ENCODE measurements at regions not wholly inside any gene's neighbourhood (a gene's known extent, or its start where the extent isn't known, plus 50 kb on each side); places are given as distances from the start of the nearest gene placed in this dataset.

DNA sequence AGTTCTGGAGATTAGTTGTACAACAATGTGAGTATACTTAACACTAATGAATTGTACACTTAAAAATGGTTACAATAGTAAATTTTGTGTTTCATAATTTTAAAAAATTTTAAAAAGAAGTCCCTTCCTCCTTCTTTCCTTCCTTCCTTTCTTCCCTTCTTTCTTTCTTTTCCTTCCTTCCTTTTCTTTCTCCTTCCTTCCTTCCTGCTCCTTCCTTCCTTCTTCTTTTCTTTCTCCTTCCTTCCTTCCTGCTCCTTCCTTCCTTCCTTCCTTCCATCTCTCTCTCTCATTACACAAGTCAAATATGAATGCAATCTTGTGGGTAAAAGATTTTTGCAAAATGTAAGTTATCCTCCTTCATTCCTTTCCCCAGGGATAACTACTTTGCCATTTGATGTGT lies 97.1 kb upstream of the TBCA start:
- Histone ChIP-seq H3K27me3 (ENCODE audit: control insufficient read depth in 1 of 2, insufficient read depth in 2 of 2, low read length in 2 of 2) (no peaks in the 10 kb centered on the region), H3K36me3 (ENCODE audit: control insufficient read depth in 1 of 2, insufficient read depth in 2 of 2, low read length in 2 of 2) (no peaks in the 10 kb centered on the region), H3K27ac (ENCODE audit: low read depth, low read length) (no peak overlapping the region), H3K4me1 (ENCODE audit: control insufficient read depth in 1 of 2, insufficient read depth in 2 of 2, low read length in 2 of 2) (no peaks in the 10 kb centered on the region), H3K4me3 (ENCODE audit: low read depth in 1 of 2, low read length in 2 of 2) (no peak overlapping the region), H3K9me3 (ENCODE audit: control insufficient read depth in 1 of 2, low read length in 2 of 2) (no peaks in the 10 kb centered on the region), H3K9ac (ENCODE audit: low read depth in 1 of 2, low read length in 2 of 2) (no peak overlapping the region)

- Histone ChIP-seq H3K9ac (ENCODE audit: low read depth in 1 of 2, low read length in 2 of 2) (no peak overlapping the region), H3K27ac (ENCODE audit: low read depth, low read length) (no peak overlapping the region), H3K27me3 (ENCODE audit: control insufficient read depth in 1 of 2, insufficient read depth in 2 of 2, low read length in 2 of 2) (no peaks in the 10 kb centered on the region), H3K4me3 (ENCODE audit: low read depth in 1 of 2, low read length in 2 of 2) (no peak overlapping the region), H3K9me3 (ENCODE audit: control insufficient read depth in 1 of 2, low read length in 2 of 2) (no peaks in the 10 kb centered on the region), H3K36me3 (ENCODE audit: control insufficient read depth in 1 of 2, insufficient read depth in 2 of 2, low read length in 2 of 2) (no peaks in the 10 kb centered on the region), H3K4me1 (ENCODE audit: control insufficient read depth in 1 of 2, insufficient read depth in 2 of 2, low read length in 2 of 2) (no peaks in the 10 kb centered on the region)
These were observed 95.8 kb upstream of the TBCA start for GRCh38 chr5:77871946-77872345.

DNA sequence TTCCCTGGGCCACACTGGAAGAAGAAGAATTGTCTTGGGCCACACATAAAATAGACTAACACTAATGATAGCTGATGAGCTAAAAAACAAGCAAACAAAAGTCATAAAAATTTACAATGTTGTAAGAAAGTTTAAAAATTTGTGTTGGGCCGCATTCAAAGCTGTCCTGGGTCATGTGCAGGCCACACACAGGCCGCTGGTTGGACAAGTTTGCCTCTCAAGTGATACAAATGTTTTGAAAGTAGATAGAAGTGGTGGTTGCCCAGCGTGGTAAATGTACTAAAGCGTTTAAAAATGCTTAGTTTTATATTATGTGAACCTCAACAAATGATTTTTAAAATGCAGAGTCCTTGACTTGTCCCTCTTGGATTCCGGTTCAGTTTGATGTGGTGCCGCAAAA lies 94.9 kb upstream of the TBCA start:
- no peaks in the 10 kb centered on the region for H3K9me3 ChIP-seq (ENCODE audit: control insufficient read depth in 1 of 2, low read length in 2 of 2)
- H3K9ac ChIP-seq (ENCODE audit: low read depth in 1 of 2, low read length in 2 of 2): no peak overlapping the region
- no peak overlapping the region for H3K27ac ChIP-seq (ENCODE audit: low read depth, low read length)

DNA sequence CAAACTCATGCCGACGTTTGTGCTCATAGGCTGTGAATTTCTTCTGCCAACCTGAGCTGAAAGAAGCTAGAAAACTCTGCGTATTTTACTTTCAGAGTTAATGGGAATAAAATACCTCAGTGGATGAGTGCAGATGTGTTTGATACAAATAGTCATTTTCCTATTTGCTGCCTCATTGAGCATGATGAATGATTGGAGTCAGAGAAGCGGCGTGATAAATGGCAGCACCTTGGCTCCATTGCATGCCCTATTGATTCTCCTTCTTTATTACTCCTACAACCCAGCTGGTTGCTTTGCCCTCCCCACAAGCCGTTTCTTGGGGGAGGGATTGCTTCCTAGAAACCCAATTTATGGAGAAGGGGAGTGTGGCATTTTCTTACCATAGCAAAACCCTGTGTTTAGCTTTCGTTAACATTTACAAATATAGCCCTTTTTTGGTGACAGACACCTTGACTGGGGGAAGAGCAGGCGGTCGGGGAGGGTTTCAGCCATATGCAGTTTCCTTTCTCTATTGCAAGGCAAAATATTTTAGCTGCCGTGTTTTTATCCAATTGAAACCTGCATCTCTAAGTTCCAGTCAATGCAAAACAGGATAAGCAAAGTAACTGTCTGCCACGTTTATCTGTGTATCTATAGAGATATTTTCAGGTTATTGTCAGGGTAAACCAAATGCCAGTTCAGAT lies 93.1 kb upstream of the TBCA start:
- no peaks in the 10 kb centered on the region for H3K27me3 ChIP-seq (ENCODE audit: control insufficient read depth in 1 of 2, insufficient read depth in 2 of 2, low read length in 2 of 2)
- no peak overlapping the region for H3K4me3 ChIP-seq (ENCODE audit: low read depth in 1 of 2, low read length in 2 of 2)
- H3K9ac ChIP-seq (ENCODE audit: low read depth in 1 of 2, low read length in 2 of 2): no peak overlapping the region
- no peaks in the 10 kb centered on the region for H3K36me3 ChIP-seq (ENCODE audit: control insufficient read depth in 1 of 2, insufficient read depth in 2 of 2, low read length in 2 of 2)
- H3K9me3 ChIP-seq (ENCODE audit: control insufficient read depth in 1 of 2, low read length in 2 of 2): no peaks in the 10 kb centered on the region
- no peak overlapping the region for H3K27ac ChIP-seq (ENCODE audit: low read depth, low read length)
- H3K4me1 ChIP-seq (ENCODE audit: control insufficient read depth in 1 of 2, insufficient read depth in 2 of 2, low read length in 2 of 2): no peaks in the 10 kb centered on the region

More for the DNA sequence above, 94.9 kb upstream of the TBCA start:
- Histone ChIP-seq H3K36me3 (ENCODE audit: control insufficient read depth in 1 of 2, insufficient read depth in 2 of 2, low read length in 2 of 2) (no peaks in the 10 kb centered on the region), H3K4me1 (ENCODE audit: control insufficient read depth in 1 of 2, insufficient read depth in 2 of 2, low read length in 2 of 2) (no peaks in the 10 kb centered on the region), H3K27me3 (ENCODE audit: control insufficient read depth in 1 of 2, insufficient read depth in 2 of 2, low read length in 2 of 2) (no peaks in the 10 kb centered on the region), H3K4me3 (ENCODE audit: low read depth in 1 of 2, low read length in 2 of 2) (no peak overlapping the region)

DNA sequence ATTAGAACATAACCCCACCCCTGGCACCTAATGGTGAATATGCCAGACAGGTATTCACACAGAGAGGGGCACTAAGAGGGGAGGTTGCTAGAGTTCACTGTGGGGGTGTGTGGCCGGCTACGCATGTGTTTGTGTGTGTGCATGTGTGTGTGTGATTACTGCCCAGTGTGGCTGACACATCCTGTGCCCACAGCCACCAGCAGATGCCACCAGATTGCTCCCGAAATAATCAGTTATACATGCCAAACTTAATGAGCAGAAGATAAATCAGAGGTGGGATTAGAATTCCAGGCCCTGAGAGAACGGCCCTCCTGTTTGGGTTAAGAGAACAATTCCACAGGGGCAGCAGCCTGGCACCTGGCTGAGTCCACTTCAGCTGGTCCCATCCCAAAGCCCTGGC lies 91.8 kb upstream of the TBCA start:
- Histone ChIP-seq H3K36me3 (ENCODE audit: control insufficient read depth in 1 of 2, insufficient read depth in 2 of 2, low read length in 2 of 2) (no peaks in the 10 kb centered on the region), H3K27me3 (ENCODE audit: control insufficient read depth in 1 of 2, insufficient read depth in 2 of 2, low read length in 2 of 2) (no peaks in the 10 kb centered on the region), H3K9ac (ENCODE audit: low read depth in 1 of 2, low read length in 2 of 2) (no peak overlapping the region), H3K9me3 (ENCODE audit: control insufficient read depth in 1 of 2, low read length in 2 of 2) (no peaks in the 10 kb centered on the region), H3K4me1 (ENCODE audit: control insufficient read depth in 1 of 2, insufficient read depth in 2 of 2, low read length in 2 of 2) (no peaks in the 10 kb centered on the region), H3K4me3 (ENCODE audit: low read depth in 1 of 2, low read length in 2 of 2) (no peak overlapping the region), H3K27ac (ENCODE audit: low read depth, low read length) (no peak overlapping the region)

- no peak overlapping the region for H3K9ac ChIP-seq (ENCODE audit: low read depth in 1 of 2, low read length in 2 of 2)
- H3K4me3 ChIP-seq (ENCODE audit: low read depth in 1 of 2, low read length in 2 of 2): no peak overlapping the region
- H3K9me3 ChIP-seq (ENCODE audit: control insufficient read depth in 1 of 2, low read length in 2 of 2): no peaks in the 10 kb centered on the region
- no peaks in the 10 kb centered on the region for H3K36me3 ChIP-seq (ENCODE audit: control insufficient read depth in 1 of 2, insufficient read depth in 2 of 2, low read length in 2 of 2)
- H3K27me3 ChIP-seq (ENCODE audit: control insufficient read depth in 1 of 2, insufficient read depth in 2 of 2, low read length in 2 of 2): no peaks in the 10 kb centered on the region
- no peak overlapping the region for H3K27ac ChIP-seq (ENCODE audit: low read depth, low read length)
- H3K4me1 ChIP-seq (ENCODE audit: control insufficient read depth in 1 of 2, insufficient read depth in 2 of 2, low read length in 2 of 2): no peaks in the 10 kb centered on the region
These were observed 91.1 kb upstream of the TBCA start for GRCh38 chr5:77867194-77867691.

GRCh38 chr5:77866198-77866597 lies 90.1 kb upstream of the TBCA start:
- no peaks in the 10 kb centered on the region for H3K4me1 ChIP-seq (ENCODE audit: control insufficient read depth in 1 of 2, insufficient read depth in 2 of 2, low read length in 2 of 2)
- no peak overlapping the region for H3K27ac ChIP-seq (ENCODE audit: low read depth, low read length)
- no peaks in the 10 kb centered on the region for H3K27me3 ChIP-seq (ENCODE audit: control insufficient read depth in 1 of 2, insufficient read depth in 2 of 2, low read length in 2 of 2)
- no peak overlapping the region for H3K4me3 ChIP-seq (ENCODE audit: low read depth in 1 of 2, low read length in 2 of 2)
- H3K36me3 ChIP-seq (ENCODE audit: control insufficient read depth in 1 of 2, insufficient read depth in 2 of 2, low read length in 2 of 2): no peaks in the 10 kb centered on the region
- no peaks in the 10 kb centered on the region for H3K9me3 ChIP-seq (ENCODE audit: control insufficient read depth in 1 of 2, low read length in 2 of 2)
- H3K9ac ChIP-seq (ENCODE audit: low read depth in 1 of 2, low read length in 2 of 2): no peak overlapping the region

- Histone ChIP-seq H3K4me3 (ENCODE audit: low read depth in 1 of 2, low read length in 2 of 2) (no peak overlapping the region), H3K9me3 (ENCODE audit: control insufficient read depth in 1 of 2, low read length in 2 of 2) (no peaks in the 10 kb centered on the region), H3K9ac (ENCODE audit: low read depth in 1 of 2, low read length in 2 of 2) (no peak overlapping the region), H3K36me3 (ENCODE audit: control insufficient read depth in 1 of 2, insufficient read depth in 2 of 2, low read length in 2 of 2) (no peaks in the 10 kb centered on the region), H3K27me3 (ENCODE audit: control insufficient read depth in 1 of 2, insufficient read depth in 2 of 2, low read length in 2 of 2) (no peaks in the 10 kb centered on the region), H3K27ac (ENCODE audit: low read depth, low read length) (no peak overlapping the region), H3K4me1 (ENCODE audit: control insufficient read depth in 1 of 2, insufficient read depth in 2 of 2, low read length in 2 of 2) (no peaks in the 10 kb centered on the region)
These were observed 88.9 kb upstream of the TBCA start for GRCh38 chr5:77864997-77865396.

GRCh38 chr5:77863181-77863580 lies 87.0 kb upstream of the TBCA start:
- H3K27me3 ChIP-seq (ENCODE audit: control insufficient read depth in 1 of 2, insufficient read depth in 2 of 2, low read length in 2 of 2): no peaks in the 10 kb centered on the region
- H3K36me3 ChIP-seq (ENCODE audit: control insufficient read depth in 1 of 2, insufficient read depth in 2 of 2, low read length in 2 of 2): no peaks in the 10 kb centered on the region
- no peak overlapping the region for H3K4me3 ChIP-seq (ENCODE audit: low read depth in 1 of 2, low read length in 2 of 2)
- H3K9ac ChIP-seq (ENCODE audit: low read depth in 1 of 2, low read length in 2 of 2): no peak overlapping the region
- H3K27ac ChIP-seq (ENCODE audit: low read depth, low read length): no peak overlapping the region
- H3K9me3 ChIP-seq (ENCODE audit: control insufficient read depth in 1 of 2, low read length in 2 of 2): no peaks in the 10 kb centered on the region
- H3K4me1 ChIP-seq (ENCODE audit: control insufficient read depth in 1 of 2, insufficient read depth in 2 of 2, low read length in 2 of 2): no peaks in the 10 kb centered on the region

- Histone ChIP-seq H3K27me3 (ENCODE audit: control insufficient read depth in 1 of 2, insufficient read depth in 2 of 2, low read length in 2 of 2) (peaks cover 0 to 3% of the 10 kb centered on the region in 2 donors), H3K4me1 (ENCODE audit: control insufficient read depth in 1 of 2, insufficient read depth in 2 of 2, low read length in 2 of 2) (no peaks in the 10 kb centered on the region), H3K9ac (ENCODE audit: low read depth in 1 of 2, low read length in 2 of 2) (no peak overlapping the region), H3K27ac (ENCODE audit: low read depth, low read length) (no peak overlapping the region), H3K4me3 (ENCODE audit: low read depth in 1 of 2, low read length in 2 of 2) (no peak overlapping the region), H3K36me3 (ENCODE audit: control insufficient read depth in 1 of 2, insufficient read depth in 2 of 2, low read length in 2 of 2) (no peaks in the 10 kb centered on the region), H3K9me3 (ENCODE audit: control insufficient read depth in 1 of 2, low read length in 2 of 2) (no peaks in the 10 kb centered on the region)
These were observed 85.4 kb upstream of the TBCA start for GRCh38 chr5:77861576-77861975.

Data from duodenal mucosa (tissue), 2 donors.